ENCODE measurements at regions not wholly inside any gene's neighbourhood (a gene's known extent, or its start where the extent isn't known, plus 50 kb on each side); places are given as distances from the start of the nearest gene placed in this dataset.

DNA sequence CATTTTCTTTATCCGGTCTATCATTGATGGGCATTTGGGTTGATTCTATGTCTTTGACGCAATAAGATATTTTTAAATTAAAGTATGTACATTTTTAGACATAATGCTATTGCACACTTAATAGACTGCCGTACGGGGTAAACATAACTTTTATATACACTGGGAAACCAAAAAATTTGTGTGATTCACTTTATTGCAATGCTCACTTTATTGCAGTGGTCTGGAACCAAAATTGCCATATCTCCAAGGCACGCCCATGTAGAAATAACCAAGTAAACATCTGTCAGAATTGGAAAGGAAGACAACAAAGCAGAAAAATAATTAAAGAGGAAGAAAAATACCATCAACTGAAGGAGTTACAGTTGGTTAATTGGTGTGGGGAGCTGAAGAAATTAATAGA lies 205.8 kb upstream of the CTAGE1 start:
- TF ChIP-seq, protein P1, sequence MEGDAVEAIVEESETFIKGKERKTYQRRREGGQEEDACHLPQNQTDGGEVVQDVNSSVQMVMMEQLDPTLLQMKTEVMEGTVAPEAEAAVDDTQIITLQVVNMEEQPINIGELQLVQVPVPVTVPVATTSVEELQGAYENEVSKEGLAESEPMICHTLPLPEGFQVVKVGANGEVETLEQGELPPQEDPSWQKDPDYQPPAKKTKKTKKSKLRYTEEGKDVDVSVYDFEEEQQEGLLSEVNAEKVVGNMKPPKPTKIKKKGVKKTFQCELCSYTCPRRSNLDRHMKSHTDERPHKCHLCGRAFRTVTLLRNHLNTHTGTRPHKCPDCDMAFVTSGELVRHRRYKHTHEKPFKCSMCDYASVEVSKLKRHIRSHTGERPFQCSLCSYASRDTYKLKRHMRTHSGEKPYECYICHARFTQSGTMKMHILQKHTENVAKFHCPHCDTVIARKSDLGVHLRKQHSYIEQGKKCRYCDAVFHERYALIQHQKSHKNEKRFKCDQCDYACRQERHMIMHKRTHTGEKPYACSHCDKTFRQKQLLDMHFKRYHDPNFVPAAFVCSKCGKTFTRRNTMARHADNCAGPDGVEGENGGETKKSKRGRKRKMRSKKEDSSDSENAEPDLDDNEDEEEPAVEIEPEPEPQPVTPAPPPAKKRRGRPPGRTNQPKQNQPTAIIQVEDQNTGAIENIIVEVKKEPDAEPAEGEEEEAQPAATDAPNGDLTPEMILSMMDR (IDR thresholded peaks at IDR 0.05), result no peak
- Histone ChIP-seq H3K27me3 (ENCODE audit: low read depth) (no peaks in the 10 kb centered on the region), H3K4me1 (no peaks in the 10 kb centered on the region), H3K4me3 (no peak overlapping the region), H3K36me3 (no peaks in the 10 kb centered on the region), H3K27ac (no peak overlapping the region), H3K9me3 (no peaks in the 10 kb centered on the region)
- intact Hi-C loops (cut with DNase I), result no loop called here
- ATAC-seq (no peak), DNase-seq (no peak)

DNA sequence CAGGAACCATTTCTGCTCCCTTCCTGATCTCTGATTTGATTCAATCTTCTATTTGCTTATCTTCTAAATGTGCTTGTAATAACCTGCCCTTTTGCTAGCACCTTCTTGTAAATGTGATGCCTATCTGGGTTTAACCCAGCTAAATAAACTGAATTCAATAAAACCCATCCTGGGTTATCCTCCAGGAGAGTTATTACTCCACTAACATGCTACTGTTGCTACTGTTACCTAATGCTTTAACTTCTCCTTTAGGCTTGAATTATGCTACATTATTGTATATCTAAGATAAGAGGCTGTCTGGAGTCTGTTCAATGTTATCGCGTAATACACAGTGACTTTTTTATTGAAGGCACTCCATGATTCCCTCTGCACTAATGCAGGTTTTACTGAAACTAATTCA lies 206.5 kb upstream of the CTAGE1 start:
- ATAC-seq (no peak), DNase-seq (no peak)
- TF ChIP-seq, protein P1 (IDR thresholded peaks at IDR 0.05), result no peak
- intact Hi-C loops (cut with DNase I), result no loop called here
- Histone ChIP-seq H3K9me3 (no peaks in the 10 kb centered on the region), H3K4me3 (no peak overlapping the region), H3K36me3 (no peaks in the 10 kb centered on the region), H3K27me3 (ENCODE audit: low read depth) (no peaks in the 10 kb centered on the region), H3K27ac (no peak overlapping the region), H3K4me1 (no peaks in the 10 kb centered on the region)

DNA sequence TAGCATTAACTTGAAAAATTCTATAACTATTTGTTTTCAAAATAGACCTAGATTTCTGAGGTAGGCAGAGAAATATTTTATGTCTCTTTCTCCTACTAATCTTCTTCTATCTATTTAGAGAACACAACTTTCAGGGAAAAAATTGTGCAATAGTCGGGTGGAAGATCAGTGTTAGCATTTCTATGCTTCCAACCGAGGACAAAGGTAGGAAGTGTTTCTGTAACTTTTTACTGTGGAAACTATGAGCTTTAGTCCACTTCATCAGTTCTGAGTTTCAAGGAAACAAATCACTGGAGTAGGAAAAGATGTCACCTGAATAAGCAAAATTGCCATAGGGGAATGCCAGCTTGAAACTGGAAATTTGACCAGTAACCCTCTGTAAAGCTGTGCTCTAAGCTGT lies 207.7 kb upstream of the CTAGE1 start:
- Histone ChIP-seq H3K9me3 (no peaks in the 10 kb centered on the region), H3K4me1 (no peaks in the 10 kb centered on the region), H3K27ac (no peak overlapping the region), H3K27me3 (ENCODE audit: low read depth) (no peaks in the 10 kb centered on the region), H3K36me3 (no peaks in the 10 kb centered on the region), H3K4me3 (no peak overlapping the region)
- intact Hi-C loops (cut with DNase I), result no loop called here
- no peak for ATAC-seq
- no peak for DNase-seq
- TF ChIP-seq, protein P1 (IDR thresholded peaks at IDR 0.05), result no peak

DNA sequence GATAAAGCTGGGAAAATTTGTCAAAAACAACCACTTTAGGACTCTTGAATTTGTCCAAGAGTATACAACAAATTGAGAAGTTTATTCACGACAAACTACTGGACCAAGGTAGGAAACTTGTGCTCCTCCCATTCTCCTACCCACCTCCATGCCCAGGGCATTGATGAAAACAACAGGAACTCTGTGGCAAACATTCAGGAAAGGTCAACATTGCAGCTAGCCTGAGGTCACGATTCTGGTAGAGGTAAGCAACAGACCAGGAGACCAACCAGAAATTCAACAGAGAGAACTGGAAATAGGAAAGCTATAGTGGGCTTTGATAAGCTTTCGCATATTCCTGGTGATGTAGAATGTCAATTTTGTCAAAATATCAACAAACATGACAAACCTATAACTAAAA lies 209.1 kb upstream of the CTAGE1 start:
- TF ChIP-seq, protein P1 (IDR thresholded peaks at IDR 0.05), result no peak
- Histone ChIP-seq H3K4me1 (no peaks in the 10 kb centered on the region), H3K27me3 (ENCODE audit: low read depth) (no peaks in the 10 kb centered on the region), H3K9me3 (no peaks in the 10 kb centered on the region), H3K4me3 (no peak overlapping the region), H3K36me3 (no peaks in the 10 kb centered on the region), H3K27ac (no peak overlapping the region)
- intact Hi-C loops (cut with DNase I), result no loop called here
- DNase-seq, result no peak
- no peak for ATAC-seq

DNA sequence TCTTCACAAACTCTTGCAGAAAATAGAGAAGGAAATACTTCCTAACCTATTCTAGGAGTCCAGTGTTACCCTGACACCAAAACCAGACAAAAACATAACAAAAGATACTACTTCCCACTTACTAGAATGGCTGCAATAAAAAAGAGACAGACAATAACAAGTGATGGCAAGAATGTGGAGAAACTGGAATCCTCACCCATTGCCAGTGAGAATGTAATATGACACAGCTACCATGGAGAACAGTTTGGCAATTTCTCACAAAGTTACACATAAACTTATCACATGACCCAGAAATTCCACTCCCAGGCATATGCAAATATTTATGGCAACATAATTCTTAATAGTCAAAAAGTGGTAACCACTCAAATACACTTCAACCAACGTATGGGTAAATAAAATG lies 209.8 kb upstream of the CTAGE1 start:
- no peak for DNase-seq
- H3K36me3 ChIP-seq, result no peaks in the 10 kb centered on the region
- no peaks in the 10 kb centered on the region for H3K9me3 ChIP-seq
- TF ChIP-seq, protein P1 (IDR thresholded peaks at IDR 0.05), result no peak
- H3K27ac ChIP-seq, result no peak overlapping the region
- no peak overlapping the region for H3K4me3 ChIP-seq
- ATAC-seq, result no peak
- intact Hi-C loops (cut with DNase I), result no loop called here
- no peaks in the 10 kb centered on the region for H3K4me1 ChIP-seq
- no peaks in the 10 kb centered on the region for H3K27me3 ChIP-seq (ENCODE audit: low read depth)
